ENCODE measurements at regions not wholly inside any gene's neighbourhood (a gene's known extent, or its start where the extent isn't known, plus 50 kb on each side); places are given as distances from the start of the nearest gene placed in this dataset.

GRCh38 chr7:69088185-69088584 is 510.1 kb upstream of the AUTS2 start:
- no peak for TF ChIP-seq CTCF (IDR thresholded peaks at IDR 0.05)
- H3K27me3 ChIP-seq = no peaks in the 10 kb centered on the region
- H3K4me1 ChIP-seq = no peaks in the 10 kb centered on the region
- no peak for DNase-seq (ENCODE audit: low spot score)
- H3K27ac ChIP-seq = no peak overlapping the region
- H3K4me3 ChIP-seq = no peak overlapping the region
- no peaks in the 10 kb centered on the region for H3K36me3 ChIP-seq
- H3K9me3 ChIP-seq = peaks cover 0 to under 1% of the 10 kb centered on the region in 2 donors

- H3K36me3 ChIP-seq = no peaks in the 10 kb centered on the region
- no peak overlapping the region for H3K27ac ChIP-seq
- H3K27me3 ChIP-seq = no peaks in the 10 kb centered on the region
- no peak overlapping the region for H3K4me3 ChIP-seq
- TF ChIP-seq CTCF (IDR thresholded peaks at IDR 0.05) = no peak
- DNase-seq (ENCODE audit: low spot score) = no peak
- H3K9me3 ChIP-seq = peaks cover 0 to 15% of the 10 kb centered on the region in 2 donors
- H3K4me1 ChIP-seq = no peaks in the 10 kb centered on the region
Measured at GRCh38 chr7:69090936-69091335, 507.3 kb upstream of the AUTS2 start.

GRCh38 chr7:69091521-69091920 is 506.8 kb upstream of the AUTS2 start:
- no peaks in the 10 kb centered on the region for H3K27me3 ChIP-seq
- TF ChIP-seq CTCF (IDR thresholded peaks at IDR 0.05) = no peak
- no peaks in the 10 kb centered on the region for H3K4me1 ChIP-seq
- H3K27ac ChIP-seq = no peak overlapping the region
- no peak for DNase-seq (ENCODE audit: low spot score)
- no peak overlapping the region for H3K4me3 ChIP-seq
- H3K9me3 ChIP-seq = peaks cover 0 to 15% of the 10 kb centered on the region in 2 donors
- H3K36me3 ChIP-seq = no peaks in the 10 kb centered on the region

GRCh38 chr7:69095127-69095526 is 503.1 kb upstream of the AUTS2 start:
- peaks cover 0 to 15% of the 10 kb centered on the region in 2 donors for H3K9me3 ChIP-seq
- DNase-seq (ENCODE audit: low spot score) = no peak
- no peaks in the 10 kb centered on the region for H3K4me1 ChIP-seq
- no peaks in the 10 kb centered on the region for H3K36me3 ChIP-seq
- no peak overlapping the region for H3K4me3 ChIP-seq
- H3K27ac ChIP-seq = no peak overlapping the region
- no peak for TF ChIP-seq CTCF (IDR thresholded peaks at IDR 0.05)
- no peaks in the 10 kb centered on the region for H3K27me3 ChIP-seq

GRCh38 chr7:69095649-69096048 is 502.6 kb upstream of the AUTS2 start:
- no peak for DNase-seq (ENCODE audit: low spot score)
- H3K9me3 ChIP-seq = peaks cover 0 to 15% of the 10 kb centered on the region in 2 donors
- H3K4me3 ChIP-seq = no peak overlapping the region
- no peaks in the 10 kb centered on the region for H3K27me3 ChIP-seq
- TF ChIP-seq CTCF (IDR thresholded peaks at IDR 0.05) = no peak
- no peak overlapping the region for H3K27ac ChIP-seq
- no peaks in the 10 kb centered on the region for H3K36me3 ChIP-seq
- H3K4me1 ChIP-seq = no peaks in the 10 kb centered on the region

GRCh38 chr7:69104023-69104422 is 494.3 kb upstream of the AUTS2 start:
- no peaks in the 10 kb centered on the region for H3K4me1 ChIP-seq
- H3K27me3 ChIP-seq = no peaks in the 10 kb centered on the region
- no peak overlapping the region for H3K27ac ChIP-seq

More at GRCh38 chr7:69104023-69104422, 494.3 kb upstream of the AUTS2 start:
- Histone ChIP-seq H3K9me3 (no peaks in the 10 kb centered on the region), H3K4me3 (no peak overlapping the region), H3K36me3 (no peaks in the 10 kb centered on the region)
- no peak for DNase-seq (ENCODE audit: low spot score)
- no peak for TF ChIP-seq CTCF (IDR thresholded peaks at IDR 0.05)
